Fibroblast of mammary gland (primary cell): ENCODE measurements at regions not wholly inside any gene's neighbourhood (a gene's known extent, or its start where the extent isn't known, plus 50 kb on each side); places are given as distances from the start of the nearest gene placed in this dataset.

Experiments
- DNase-seq: peaks from one replicate; pipeline ENCODE4 v3.0.0-alpha.2; 2010; ENCODE audit warnings: low read depth
- H3K4me3 ChIP-seq: 2 replicates; pipeline ENCODE4 v1.5.1; 2011; ENCODE audit warnings: low read depth, mild to moderate bottlenecking, low read length, moderate library complexity; ENCODE audit not compliant: control insufficient read depth
- TF ChIP-seq, protein P1 (sequence below): conservative IDR thresholded peaks from 2 replicates; pipeline ENCODE4 v1.5.1; 2011; ENCODE audit warnings: low read depth, low read length, inconsistent platforms; ENCODE audit not compliant: control insufficient read depth, insufficient read depth

- DNase-seq = no peak
- TF ChIP-seq, protein P1, sequence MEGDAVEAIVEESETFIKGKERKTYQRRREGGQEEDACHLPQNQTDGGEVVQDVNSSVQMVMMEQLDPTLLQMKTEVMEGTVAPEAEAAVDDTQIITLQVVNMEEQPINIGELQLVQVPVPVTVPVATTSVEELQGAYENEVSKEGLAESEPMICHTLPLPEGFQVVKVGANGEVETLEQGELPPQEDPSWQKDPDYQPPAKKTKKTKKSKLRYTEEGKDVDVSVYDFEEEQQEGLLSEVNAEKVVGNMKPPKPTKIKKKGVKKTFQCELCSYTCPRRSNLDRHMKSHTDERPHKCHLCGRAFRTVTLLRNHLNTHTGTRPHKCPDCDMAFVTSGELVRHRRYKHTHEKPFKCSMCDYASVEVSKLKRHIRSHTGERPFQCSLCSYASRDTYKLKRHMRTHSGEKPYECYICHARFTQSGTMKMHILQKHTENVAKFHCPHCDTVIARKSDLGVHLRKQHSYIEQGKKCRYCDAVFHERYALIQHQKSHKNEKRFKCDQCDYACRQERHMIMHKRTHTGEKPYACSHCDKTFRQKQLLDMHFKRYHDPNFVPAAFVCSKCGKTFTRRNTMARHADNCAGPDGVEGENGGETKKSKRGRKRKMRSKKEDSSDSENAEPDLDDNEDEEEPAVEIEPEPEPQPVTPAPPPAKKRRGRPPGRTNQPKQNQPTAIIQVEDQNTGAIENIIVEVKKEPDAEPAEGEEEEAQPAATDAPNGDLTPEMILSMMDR = no peak
- no peak overlapping the region for H3K4me3 ChIP-seq
Measured at GRCh38 chr13:21980049-21980448, 309.2 kb downstream of the FGF9 start.

- DNase-seq = no peak
- H3K4me3 ChIP-seq = no peak overlapping the region
- TF ChIP-seq, protein P1 = no peak
Measured at GRCh38 chr13:21984156-21984555, 313.3 kb downstream of the FGF9 start.

GRCh38 chr13:21986602-21987001 lies 315.7 kb downstream of the FGF9 start:
- DNase-seq = no peak
- TF ChIP-seq, protein P1 = no peak
- H3K4me3 ChIP-seq = no peak overlapping the region

DNA sequence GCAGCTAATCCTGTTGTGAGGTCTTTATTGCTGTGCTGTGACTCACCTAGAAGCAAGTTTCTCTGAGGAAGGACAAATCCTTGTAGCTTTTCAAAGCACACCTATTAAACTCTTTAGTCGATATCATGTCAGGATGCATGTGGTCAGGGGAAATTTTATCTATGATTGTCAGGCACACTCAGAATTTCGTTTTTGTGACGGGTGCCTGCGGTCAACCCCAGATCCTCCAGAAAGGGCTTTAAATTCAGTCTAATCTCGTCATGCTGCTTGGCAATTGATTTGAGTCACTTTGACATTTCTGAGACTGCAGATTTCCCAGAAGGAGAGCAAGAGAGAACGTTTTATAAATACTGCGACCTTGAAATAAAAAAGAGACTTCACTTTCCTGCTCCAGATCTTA lies 316.9 kb downstream of the FGF9 start:
- H3K4me3 ChIP-seq = no peak overlapping the region
- TF ChIP-seq, protein P1 = no peak
- no peak for DNase-seq

DNA sequence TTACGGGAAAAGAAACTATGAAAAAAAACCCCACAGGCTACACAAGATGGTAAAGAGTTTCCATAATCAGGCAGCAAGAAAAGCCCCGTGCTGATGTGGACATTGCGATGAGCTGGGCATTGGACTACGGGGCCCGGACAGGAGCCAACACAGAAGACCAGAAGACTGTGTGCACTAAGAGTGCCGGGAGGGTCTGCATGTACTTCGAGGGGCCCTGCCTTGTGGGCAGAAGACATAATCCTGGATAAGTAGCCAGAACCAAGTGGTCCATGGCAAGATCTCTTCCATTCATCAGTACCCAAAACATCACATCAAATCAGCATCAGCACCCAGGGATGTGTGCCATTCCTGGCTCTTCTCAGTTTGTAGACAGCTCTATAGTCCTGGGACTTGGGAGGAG lies 317.8 kb downstream of the FGF9 start:
- TF ChIP-seq, protein P1 = no peak
- H3K4me3 ChIP-seq = no peak overlapping the region
- no peak for DNase-seq

GRCh38 chr13:21996049-21996448 lies 325.2 kb downstream of the FGF9 start:
- TF ChIP-seq, protein P1 = no peak
- DNase-seq = no peak
- H3K4me3 ChIP-seq = no peak overlapping the region

DNA sequence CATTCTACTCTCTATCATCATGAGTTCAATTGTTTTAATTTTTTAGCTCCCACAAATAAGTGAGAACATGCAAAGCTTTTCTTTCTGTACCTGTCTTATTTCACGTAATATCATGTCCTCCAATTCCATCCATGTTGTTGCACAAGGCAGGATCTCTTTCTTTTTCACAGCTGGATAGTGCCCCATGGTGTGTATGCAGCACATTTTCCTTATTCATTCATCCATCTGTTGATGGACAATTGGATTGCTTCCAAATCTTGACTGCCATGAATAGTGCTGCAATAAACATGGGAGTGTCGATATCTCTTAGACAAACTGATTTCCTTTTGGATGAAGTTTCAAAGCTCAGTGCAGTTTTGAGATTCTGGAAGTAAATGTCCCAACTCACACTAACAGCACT lies 326.9 kb downstream of the FGF9 start:
- DNase-seq = no peak
- H3K4me3 ChIP-seq = no peak overlapping the region
- TF ChIP-seq, protein P1 = no peak
